Ascending aorta (tissue), 2 donors: ENCODE measurements at regions not wholly inside any gene's neighbourhood (a gene's known extent, or its start where the extent isn't known, plus 50 kb on each side); places are given as distances from the start of the nearest gene placed in this dataset.

Source experiments
- DNase-seq, 2 donors: peaks; one replicate each; pipeline ENCODE4 v3.0.0-alpha.2; 2019; ENCODE audit warnings: low spot score in 2 of 2
- H3K27ac ChIP-seq, 2 donors: fragments of 200-600 bp; sonication (generic); one replicate each; pipeline ENCODE4 v1.5.1; 2016 to 2017; ENCODE audit warnings: mild to moderate bottlenecking in 1 of 2
- H3K27me3 ChIP-seq: fragments of 200-600 bp; sonication (generic); one replicate; pipeline ENCODE4 v1.5.1; 2017
- H3K36me3 ChIP-seq, 2 donors: fragments of 200-600 bp; sonication (generic); one replicate each; pipeline ENCODE4 v1.5.1; 2016
- H3K4me1 ChIP-seq, 2 donors: fragments of 200-600 bp; sonication (generic); one replicate each; pipeline ENCODE4 v1.5.1; 2016 to 2017; ENCODE audit warnings: mild to moderate bottlenecking in 1 of 2
- H3K4me3 ChIP-seq, 2 donors: fragments of 200-600 bp; sonication (generic); one replicate each; pipeline ENCODE4 v1.5.1; 2016 to 2017; ENCODE audit warnings: mild to moderate bottlenecking in 1 of 2
- H3K9me3 ChIP-seq, 2 donors: fragments of 200-600 bp; sonication (generic); one replicate each; pipeline ENCODE4 v1.5.1; 2016
- CTCF ChIP-seq, 3 experiments: fragments of 200-600 bp in 2 of 3; fragments of 450-650 bp in 1 of 3; sonication (generic) in 2 of 3; IDR thresholded peaks; one replicate each; pipeline ENCODE4 v1.5.1; 2016 to 2019; ENCODE audit warnings: antibody characterized with exemption in 3 of 3, mild to moderate bottlenecking in 1 of 3, moderate library complexity in 1 of 3
- intact Hi-C: fragments of 100-400 bp; cut with DNase I; formaldehyde crosslinking; loops from one replicate; pipeline ENCODE4 v1.15.1; 2023

GRCh38 chr6:21505574-21505990 is 88.0 kb upstream of the SOX4 start:
- no peak for TF ChIP-seq CTCF (IDR thresholded peaks at IDR 0.05)
- H3K36me3 ChIP-seq: no peaks in the 10 kb centered on the region
- no peaks in the 10 kb centered on the region for H3K9me3 ChIP-seq
- H3K27me3 ChIP-seq: no peaks in the 10 kb centered on the region
- H3K4me3 ChIP-seq: no peak overlapping the region
- H3K4me1 ChIP-seq: no peaks in the 10 kb centered on the region
- H3K27ac ChIP-seq: no peak overlapping the region
- no peak for DNase-seq
- intact Hi-C loops: no loop called here

- DNase-seq: no peak
- H3K27me3 ChIP-seq: no peaks in the 10 kb centered on the region
- no peak for TF ChIP-seq CTCF (IDR thresholded peaks at IDR 0.05)
- H3K36me3 ChIP-seq: no peaks in the 10 kb centered on the region
- H3K4me1 ChIP-seq: no peaks in the 10 kb centered on the region
- H3K4me3 ChIP-seq: no peak overlapping the region
- intact Hi-C loops: no loop called here
- no peaks in the 10 kb centered on the region for H3K9me3 ChIP-seq
- no peak overlapping the region for H3K27ac ChIP-seq
Measured at GRCh38 chr6:21506126-21506525, 87.4 kb upstream of the SOX4 start.

GRCh38 chr6:21507811-21508210 is 85.7 kb upstream of the SOX4 start:
- DNase-seq: no peak
- Histone ChIP-seq H3K4me1 (no peaks in the 10 kb centered on the region), H3K9me3 (no peaks in the 10 kb centered on the region), H3K27me3 (no peaks in the 10 kb centered on the region), H3K4me3 (no peak overlapping the region), H3K36me3 (no peaks in the 10 kb centered on the region), H3K27ac (no peak overlapping the region)
- intact Hi-C loops: no loop called here
- no peak for TF ChIP-seq CTCF (IDR thresholded peaks at IDR 0.05)

- H3K9me3 ChIP-seq: no peaks in the 10 kb centered on the region
Measured at GRCh38 chr6:21508753-21509152, 84.8 kb upstream of the SOX4 start.

GRCh38 chr6:21511891-21512550 is 81.5 kb upstream of the SOX4 start:
- no peak overlapping the region for H3K27ac ChIP-seq
- no peaks in the 10 kb centered on the region for H3K36me3 ChIP-seq
- H3K4me3 ChIP-seq: no peak overlapping the region

More at GRCh38 chr6:21508753-21509152, 84.8 kb upstream of the SOX4 start:
- H3K36me3 ChIP-seq: no peaks in the 10 kb centered on the region
- no peak overlapping the region for H3K27ac ChIP-seq
- no peak for TF ChIP-seq CTCF (IDR thresholded peaks at IDR 0.05)
- no peaks in the 10 kb centered on the region for H3K4me1 ChIP-seq
- no peak overlapping the region for H3K4me3 ChIP-seq
- DNase-seq: no peak
- intact Hi-C loops: no loop called here
- H3K27me3 ChIP-seq: no peaks in the 10 kb centered on the region

More at GRCh38 chr6:21511891-21512550, 81.5 kb upstream of the SOX4 start:
- Histone ChIP-seq H3K27me3 (no peaks in the 10 kb centered on the region), H3K9me3 (no peaks in the 10 kb centered on the region), H3K4me1 (no peaks in the 10 kb centered on the region)
- TF ChIP-seq CTCF (IDR thresholded peaks at IDR 0.05): no peak
- intact Hi-C loops: no loop called here
- DNase-seq: no peak
